Panc1 (cell line): ENCODE measurements at regions not wholly inside any gene's neighbourhood (a gene's known extent, or its start where the extent isn't known, plus 50 kb on each side); places are given as distances from the start of the nearest gene placed in this dataset.

Experiments used
- ATAC-seq: fragments of 200-7000 bp; cut with Tn5 transposase; 2 replicates; pipeline ENCODE4 v1.9.1; 2020; ENCODE audit warnings: mild to moderate bottlenecking, moderate library complexity
- BruUV-seq: library from RNA; stranded (reverse); fragments of 400-500 nt; replicated peaks from 2 replicates; lab custom pipeline; 2021; lab: Mats Ljungman, UMichigan
- CTCF ChIA-PET: fragments of 300-600 bp; sonication (Branson Sonifier 250); formaldehyde crosslinking; loops from one replicate; lab custom pipeline; 2022; ENCODE audit warnings: antibody characterized with exemption; lab: Charles Lee
- POLR2A ChIA-PET: fragments of 300-600 bp; sonication (Branson Sonifier 250); formaldehyde crosslinking; loops from one replicate; lab custom pipeline; 2022; ENCODE audit warnings: antibody characterized with exemption; lab: Charles Lee
- DNase-seq: peaks from one replicate; pipeline ENCODE4 v3.0.0-alpha.2; 2010; ENCODE audit warnings: low read depth, low spot score
- H3K27ac ChIP-seq: 2 replicates; pipeline ENCODE4 v1.5.1; 2011; ENCODE audit warnings: mild to moderate bottlenecking, low read length, inconsistent platforms
- H3K27me3 ChIP-seq: fragments of 200-500 bp; sonication (Bioruptor generic); 2 replicates; pipeline ENCODE4 v1.6.0; 2014; ENCODE audit warnings: low read length, inconsistent platforms; ENCODE audit not compliant: control insufficient read depth, insufficient read depth
- H3K36me3 ChIP-seq: fragments of 200-500 bp; sonication (Bioruptor generic); 2 replicates; pipeline ENCODE4 v1.5.1; 2014; ENCODE audit warnings: inconsistent platforms, mild to moderate bottlenecking, low read length, moderate library complexity; ENCODE audit not compliant: control insufficient read depth, insufficient read depth
- H3K4me1 ChIP-seq: 2 replicates; pipeline ENCODE4 v1.5.1; 2011; ENCODE audit warnings: inconsistent platforms, mild to moderate bottlenecking, low read length, moderate library complexity; ENCODE audit not compliant: control insufficient read depth, insufficient read depth
- H3K4me3 ChIP-seq, 2 experiments: 2 replicates each; pipeline ENCODE4 v1.5.1; 2011 to 2012; ENCODE audit warnings: low read depth in 2 of 2, low read length in 2 of 2, mild to moderate bottlenecking in 2 of 2, inconsistent platforms in 1 of 2, moderate library complexity in 1 of 2
- H3K9me3 ChIP-seq: fragments of 200-500 bp; sonication (Bioruptor generic); 2 replicates; pipeline ENCODE4 v1.5.1; 2014; ENCODE audit warnings: low read depth, mild to moderate bottlenecking, inconsistent platforms, low read length, moderate library complexity; ENCODE audit not compliant: control insufficient read depth, insufficient read depth
- POLR2AphosphoS5 ChIP-seq: IDR thresholded peaks from 2 replicates; pipeline ENCODE4 v1.6.1; 2012; ENCODE audit warnings: mild to moderate bottlenecking, low read depth, low read length, moderate library complexity
- SIN3A ChIP-seq: IDR thresholded peaks from 2 replicates; pipeline ENCODE4 v1.6.1; 2012; ENCODE audit warnings: low read depth, mild to moderate bottlenecking, low read length, moderate library complexity, borderline replicate concordance; ENCODE audit not compliant: insufficient read depth
- TCF7L2 ChIP-seq: IDR thresholded peaks from 2 replicates; pipeline ENCODE4 v1.6.1; 2011; ENCODE audit warnings: mild to moderate bottlenecking, low read depth, low read length, inconsistent platforms
- in situ Hi-C: cut with HindIII; loops from 2 replicates; pipeline ENCODE4 v1.10.0; 2016; ENCODE audit warnings: low sequenced_read_pairs, low pct_unique_long_range_greater_than_20kb
- intact Hi-C: fragments of 100-400 bp; cut with micrococcal nuclease; formaldehyde crosslinking; loops from one replicate; pipeline ENCODE4 v1.10.0; 2022; ENCODE audit not compliant: unreplicated experiment
- TF ChIP-seq, protein P1 (sequence below), 2 experiments: IDR thresholded peaks; 2 replicates each; pipeline ENCODE4 v1.6.1; 2011 to 2012; ENCODE audit warnings: low read depth in 2 of 2, control low read depth in 1 of 2, low read length in 1 of 2, mild to moderate bottlenecking in 1 of 2, moderate library complexity in 1 of 2; ENCODE audit not compliant: insufficient read depth in 1 of 2
- TF ChIP-seq, protein P2 (sequence below): fragments of 450-650 bp; IDR thresholded peaks from 2 replicates; pipeline ENCODE4 v1.5.1; 2017; ENCODE audit warnings: mild to moderate bottlenecking

DNA sequence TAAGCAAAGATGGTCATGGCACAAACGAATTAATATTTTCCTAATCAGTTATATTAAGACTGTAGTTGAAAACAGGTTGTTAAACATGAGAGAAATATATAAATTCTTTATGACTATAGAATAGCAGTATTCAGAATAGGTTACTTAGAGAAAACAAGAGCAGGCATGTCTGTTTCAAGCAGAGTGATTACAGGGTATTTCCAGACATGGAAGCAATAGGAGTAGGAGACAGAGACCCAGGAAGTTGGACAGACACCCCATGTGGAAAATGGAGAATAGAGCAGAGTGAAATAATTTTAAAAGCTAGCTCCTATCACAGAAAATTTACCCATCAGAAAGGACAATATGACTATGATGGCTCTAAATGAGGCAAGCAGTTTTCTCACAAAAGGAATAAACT, 111.5 kb downstream of the IZUMO3 start:
- in situ Hi-C loops (no loop called here), intact Hi-C loops (no loop called here)
- no peaks in the 10 kb centered on the region for H3K4me1 ChIP-seq
- no peaks in the 10 kb centered on the region for H3K27me3 ChIP-seq
- no peak for ATAC-seq
- BruUV-seq = no TSS peak
- H3K4me3 ChIP-seq = no peak overlapping the region
- no peaks in the 10 kb centered on the region for H3K36me3 ChIP-seq
- no peak overlapping the region for H3K27ac ChIP-seq
- ChIA-PET POLR2A (no interaction called here), CTCF (no interaction called here)
- H3K9me3 ChIP-seq = no peaks in the 10 kb centered on the region
- TF ChIP-seq POLR2AphosphoS5 (no peak), TCF7L2 (no peak), SIN3A (no peak)
- TF ChIP-seq, protein P1, sequence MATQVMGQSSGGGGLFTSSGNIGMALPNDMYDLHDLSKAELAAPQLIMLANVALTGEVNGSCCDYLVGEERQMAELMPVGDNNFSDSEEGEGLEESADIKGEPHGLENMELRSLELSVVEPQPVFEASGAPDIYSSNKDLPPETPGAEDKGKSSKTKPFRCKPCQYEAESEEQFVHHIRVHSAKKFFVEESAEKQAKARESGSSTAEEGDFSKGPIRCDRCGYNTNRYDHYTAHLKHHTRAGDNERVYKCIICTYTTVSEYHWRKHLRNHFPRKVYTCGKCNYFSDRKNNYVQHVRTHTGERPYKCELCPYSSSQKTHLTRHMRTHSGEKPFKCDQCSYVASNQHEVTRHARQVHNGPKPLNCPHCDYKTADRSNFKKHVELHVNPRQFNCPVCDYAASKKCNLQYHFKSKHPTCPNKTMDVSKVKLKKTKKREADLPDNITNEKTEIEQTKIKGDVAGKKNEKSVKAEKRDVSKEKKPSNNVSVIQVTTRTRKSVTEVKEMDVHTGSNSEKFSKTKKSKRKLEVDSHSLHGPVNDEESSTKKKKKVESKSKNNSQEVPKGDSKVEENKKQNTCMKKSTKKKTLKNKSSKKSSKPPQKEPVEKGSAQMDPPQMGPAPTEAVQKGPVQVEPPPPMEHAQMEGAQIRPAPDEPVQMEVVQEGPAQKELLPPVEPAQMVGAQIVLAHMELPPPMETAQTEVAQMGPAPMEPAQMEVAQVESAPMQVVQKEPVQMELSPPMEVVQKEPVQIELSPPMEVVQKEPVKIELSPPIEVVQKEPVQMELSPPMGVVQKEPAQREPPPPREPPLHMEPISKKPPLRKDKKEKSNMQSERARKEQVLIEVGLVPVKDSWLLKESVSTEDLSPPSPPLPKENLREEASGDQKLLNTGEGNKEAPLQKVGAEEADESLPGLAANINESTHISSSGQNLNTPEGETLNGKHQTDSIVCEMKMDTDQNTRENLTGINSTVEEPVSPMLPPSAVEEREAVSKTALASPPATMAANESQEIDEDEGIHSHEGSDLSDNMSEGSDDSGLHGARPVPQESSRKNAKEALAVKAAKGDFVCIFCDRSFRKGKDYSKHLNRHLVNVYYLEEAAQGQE (IDR thresholded peaks at IDR 0.05; ENCODE audit: insufficient read depth in 1 of 2, low read depth in 2 of 2, low read length in 1 of 2) = no peak
- TF ChIP-seq, protein P2, sequence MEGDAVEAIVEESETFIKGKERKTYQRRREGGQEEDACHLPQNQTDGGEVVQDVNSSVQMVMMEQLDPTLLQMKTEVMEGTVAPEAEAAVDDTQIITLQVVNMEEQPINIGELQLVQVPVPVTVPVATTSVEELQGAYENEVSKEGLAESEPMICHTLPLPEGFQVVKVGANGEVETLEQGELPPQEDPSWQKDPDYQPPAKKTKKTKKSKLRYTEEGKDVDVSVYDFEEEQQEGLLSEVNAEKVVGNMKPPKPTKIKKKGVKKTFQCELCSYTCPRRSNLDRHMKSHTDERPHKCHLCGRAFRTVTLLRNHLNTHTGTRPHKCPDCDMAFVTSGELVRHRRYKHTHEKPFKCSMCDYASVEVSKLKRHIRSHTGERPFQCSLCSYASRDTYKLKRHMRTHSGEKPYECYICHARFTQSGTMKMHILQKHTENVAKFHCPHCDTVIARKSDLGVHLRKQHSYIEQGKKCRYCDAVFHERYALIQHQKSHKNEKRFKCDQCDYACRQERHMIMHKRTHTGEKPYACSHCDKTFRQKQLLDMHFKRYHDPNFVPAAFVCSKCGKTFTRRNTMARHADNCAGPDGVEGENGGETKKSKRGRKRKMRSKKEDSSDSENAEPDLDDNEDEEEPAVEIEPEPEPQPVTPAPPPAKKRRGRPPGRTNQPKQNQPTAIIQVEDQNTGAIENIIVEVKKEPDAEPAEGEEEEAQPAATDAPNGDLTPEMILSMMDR = no peak
- no peak for DNase-seq

DNA sequence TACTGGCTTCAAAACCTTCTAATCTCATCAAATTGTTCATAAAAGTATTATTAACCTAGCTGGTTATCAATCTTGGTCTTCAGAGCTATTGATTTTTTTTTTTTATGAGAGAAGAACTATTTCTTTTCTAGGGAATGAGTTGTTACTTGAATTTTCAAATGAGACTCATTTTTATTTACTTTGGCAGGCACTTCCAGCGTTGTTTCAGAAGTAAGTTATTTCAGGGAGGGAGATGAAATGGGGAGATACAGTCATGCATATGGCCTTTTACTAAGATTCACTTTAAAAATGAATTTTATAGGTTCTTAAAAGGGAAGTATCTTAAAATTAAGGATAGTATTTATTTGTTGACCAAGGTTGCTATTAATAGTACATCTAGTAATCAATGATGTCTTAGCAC, 129.6 kb downstream of the IZUMO3 start:
- Histone ChIP-seq H3K27ac (no peak overlapping the region), H3K4me3 (no peak overlapping the region), H3K27me3 (no peaks in the 10 kb centered on the region), H3K36me3 (no peaks in the 10 kb centered on the region), H3K4me1 (no peaks in the 10 kb centered on the region), H3K9me3 (no peaks in the 10 kb centered on the region)
- intact Hi-C loops (no loop called here), in situ Hi-C loops (no loop called here)
- BruUV-seq = no TSS peak
- TF ChIP-seq, protein P2 = no peak
- TF ChIP-seq SIN3A (no peak), TCF7L2 (no peak), POLR2AphosphoS5 (no peak)
- TF ChIP-seq, protein P1 (IDR thresholded peaks at IDR 0.05; ENCODE audit: insufficient read depth in 1 of 2, low read depth in 2 of 2, low read length in 1 of 2) = no peak
- ChIA-PET POLR2A (no interaction called here), CTCF (no interaction called here)
- DNase-seq = no peak
- no peak for ATAC-seq
